ENCODE measurements at regions not wholly inside any gene's neighbourhood (a gene's known extent, or its start where the extent isn't known, plus 50 kb on each side); places are given as distances from the start of the nearest gene placed in this dataset.
"Not testable (repeated sequence)": the region's sequence is repeated elsewhere in the genome, so short reads cannot be mapped to it uniquely, and the experiment has no call there.

GRCh38 chr5:56412601-56413379 lies 179.7 kb upstream of the ANKRD55 start:
- DNase-seq = peak; percentile 17

- DNase-seq = no peak
These were observed 177.6 kb upstream of the ANKRD55 start for GRCh38 chr5:56410696-56411095.

- no peak for DNase-seq
These were observed 176.4 kb upstream of the ANKRD55 start for GRCh38 chr5:56409331-56410190.

GRCh38 chr5:56406838-56407237 lies 173.7 kb upstream of the ANKRD55 start:
- DNase-seq = no peak

GRCh38 chr5:56406221-56406620 lies 173.1 kb upstream of the ANKRD55 start:
- DNase-seq = no peak

GRCh38 chr5:56405116-56405908 lies 172.2 kb upstream of the ANKRD55 start:
- DNase-seq = no peak

- peak; percentile 61 for DNase-seq
These were observed 169.4 kb upstream of the ANKRD55 start for GRCh38 chr5:56402266-56403220.

GRCh38 chr5:56397796-56398195 lies 164.7 kb upstream of the ANKRD55 start:
- not testable (repeated sequence) for DNase-seq

- DNase-seq = no peak
These were observed 163.5 kb upstream of the ANKRD55 start for GRCh38 chr5:56396634-56397033.

GRCh38 chr5:56389261-56389660 lies 156.1 kb upstream of the ANKRD55 start:
- DNase-seq = no peak

GRCh38 chr5:56388229-56388985 lies 155.3 kb upstream of the ANKRD55 start:
- DNase-seq = no peak

GRCh38 chr5:56386046-56386445 lies 152.9 kb upstream of the ANKRD55 start:
- no peak for DNase-seq

GRCh38 chr5:56384186-56384585 lies 151.1 kb upstream of the ANKRD55 start:
- DNase-seq = no peak

GRCh38 chr5:56383761-56384160 lies 150.6 kb upstream of the ANKRD55 start:
- no peak for DNase-seq

- DNase-seq = no peak
These were observed 149.8 kb upstream of the ANKRD55 start for GRCh38 chr5:56382896-56383295.

GRCh38 chr5:56377573-56377972 lies 144.4 kb upstream of the ANKRD55 start:
- no peak for DNase-seq

- DNase-seq = no peak
These were observed 143.0 kb upstream of the ANKRD55 start for GRCh38 chr5:56376128-56376527.

GRCh38 chr5:56375011-56375410 lies 141.9 kb upstream of the ANKRD55 start:
- DNase-seq = no peak

- not testable (repeated sequence) for DNase-seq
These were observed 139.4 kb upstream of the ANKRD55 start for GRCh38 chr5:56372491-56372890.

- DNase-seq = no peak
These were observed 136.3 kb upstream of the ANKRD55 start for GRCh38 chr5:56369361-56369811.

- DNase-seq = no peak
These were observed 134.6 kb upstream of the ANKRD55 start for GRCh38 chr5:56367748-56368147.
